HCT116 (cell line): ENCODE measurements at regions not wholly inside any gene's neighbourhood (a gene's known extent, or its start where the extent isn't known, plus 50 kb on each side); places are given as distances from the start of the nearest gene placed in this dataset.

ENCODE experiments used
- ATAC-seq: fragments of 200-7000 bp; cut with Tn5 transposase; 2 replicates; pipeline ENCODE4 v1.9.1; 2020; ENCODE audit warnings: mild to moderate bottlenecking, moderate library complexity
- BruUV-seq: library from RNA; stranded (reverse); fragments of 400-500 nt; replicated peaks from 2 replicates; lab custom pipeline; 2021; lab: Mats Ljungman, UMichigan
- CTCF ChIA-PET: fragments of 300-600 bp; sonication (Branson Sonifier 250); formaldehyde crosslinking; loops from one replicate; lab custom pipeline; 2021; ENCODE audit warnings: antibody characterized with exemption; lab: Charles Lee
- POLR2A ChIA-PET: fragments of 300-600, 350-600 bp; sonication (Branson Sonifier 250); formaldehyde crosslinking; loops from one replicate; lab custom pipeline; 2021; ENCODE audit warnings: antibody characterized with exemption; lab: Charles Lee
- RAD21 ChIA-PET, 2 experiments: fragments of 300-600 bp; sonication (Branson Sonifier 250); formaldehyde crosslinking; loops; one replicate each; lab custom pipeline; 2023; ENCODE audit warnings: low total read pairs in 2 of 2; ENCODE audit not compliant: uncharacterized antibody in 2 of 2, unreplicated experiment in 2 of 2, low non-redundant PET in 1 of 2; lab: Charles Lee
- DNase-seq: peaks from one replicate; pipeline ENCODE4 v3.0.0-alpha.2; 2010; ENCODE audit warnings: low read depth, low spot score
- H2AFZ ChIP-seq: fragments of 200-600 bp; shearing (Covaris generic), sonication (generic); 2 replicates; pipeline ENCODE4 v1.6.1; 2017; ENCODE audit warnings: low read depth, mixed run types, mixed read lengths, antibody characterized with exemption, low read length; ENCODE audit not compliant: poor library complexity, severe bottlenecking
- H3K27ac ChIP-seq: 2 replicates; pipeline ENCODE4 v1.5.1; 2012; ENCODE audit warnings: low read depth, low read length
- H3K27me3 ChIP-seq: fragments of 200-600 bp; sonication (generic); 2 replicates; pipeline ENCODE4 v1.6.1; 2016; ENCODE audit warnings: mixed run types, low read length, mixed read lengths; ENCODE audit not compliant: insufficient read depth
- H3K36me3 ChIP-seq, 2 experiments: fragments of 200-500 bp in 1 of 2; fragments of 200-600 bp in 1 of 2; sonication (Bioruptor generic) in 1 of 2; sonication (generic) in 1 of 2; 2 replicates each; pipeline versions ENCODE4 v1.5.1 to v1.6.1; 2014 to 2016; ENCODE audit warnings: low read length in 2 of 2, inconsistent platforms in 1 of 2, mixed read lengths in 1 of 2, mixed run types in 1 of 2; ENCODE audit not compliant: insufficient read depth in 2 of 2, control insufficient read depth in 1 of 2
- H3K4me1 ChIP-seq, 2 experiments: fragments of 200-600 bp in 1 of 2; sonication (generic) in 1 of 2; 2 replicates each; pipeline versions ENCODE4 v1.5.1 to v1.6.1; 2012 to 2017; ENCODE audit warnings: low read length in 2 of 2, inconsistent platforms in 1 of 2, mild to moderate bottlenecking in 1 of 2, mixed read lengths in 1 of 2, mixed run types in 1 of 2, moderate library complexity in 1 of 2; ENCODE audit not compliant: insufficient read depth in 2 of 2, control insufficient read depth in 1 of 2
- H3K4me2 ChIP-seq: fragments of 200-600 bp; sonication (generic); 2 replicates; pipeline ENCODE4 v1.6.1; 2017; ENCODE audit warnings: mixed run types, low read length, mixed read lengths
- H3K4me3 ChIP-seq, 2 experiments: fragments of 200-600 bp in 1 of 2; sonication (generic) in 1 of 2; replicated peaks in 1 of 2; 2 replicates each; pipeline ENCODE4 v1.5.1; 2011 to 2016; ENCODE audit warnings: low read length in 2 of 2, control low read depth in 1 of 2, low read depth in 1 of 2, mild to moderate bottlenecking in 1 of 2, mixed read lengths in 1 of 2, mixed run types in 1 of 2
- H3K79me2 ChIP-seq: fragments of 200-600 bp; sonication (generic); 2 replicates; pipeline ENCODE4 v1.6.1; 2017; ENCODE audit warnings: mild to moderate bottlenecking, mixed run types, low read length, moderate library complexity, mixed read lengths; ENCODE audit not compliant: insufficient read depth
- H3K9ac ChIP-seq: fragments of 200-600 bp; sonication (generic); 2 replicates; pipeline ENCODE4 v1.6.1; 2016; ENCODE audit warnings: low read length, mixed read lengths
- H3K9me2 ChIP-seq: fragments of 200-600 bp; sonication (generic), shearing (Covaris generic); 2 replicates; pipeline ENCODE4 v1.6.1; 2017; ENCODE audit warnings: mixed run types, mild to moderate bottlenecking, moderate library complexity; ENCODE audit not compliant: insufficient read depth
- H3K9me3 ChIP-seq, 2 experiments: fragments of 200-500 bp in 1 of 2; fragments of 200-600 bp in 1 of 2; sonication (Bioruptor generic) in 1 of 2; sonication (generic) in 1 of 2; 2 replicates each; pipeline ENCODE4 v1.6.1; 2014 to 2017; ENCODE audit warnings: low read length in 2 of 2, mixed read lengths in 2 of 2, inconsistent platforms in 1 of 2, low read depth in 1 of 2, mild to moderate bottlenecking in 1 of 2, mixed run types in 1 of 2, moderate library complexity in 1 of 2; ENCODE audit not compliant: control insufficient read depth in 1 of 2, insufficient read depth in 1 of 2
- H4K20me1 ChIP-seq: fragments of 200-600 bp; sonication (generic), shearing (Covaris generic); 2 replicates; pipeline ENCODE4 v1.6.1; 2017; ENCODE audit warnings: mixed run types, mild to moderate bottlenecking, moderate library complexity; ENCODE audit not compliant: insufficient read depth
- CBX3 ChIP-seq: IDR thresholded peaks from 2 replicates; pipeline ENCODE4 v1.6.1; 2012; ENCODE audit warnings: low read depth
- FOSL1 ChIP-seq: IDR thresholded peaks from 2 replicates; pipeline ENCODE4 v1.6.1; 2012; ENCODE audit warnings: low read depth
- JUND ChIP-seq: IDR thresholded peaks from 2 replicates; pipeline ENCODE4 v1.6.1; 2012
- MAX ChIP-seq: IDR thresholded peaks from 2 replicates; pipeline ENCODE4 v1.6.1; 2012
- SIN3A ChIP-seq: IDR thresholded peaks from 2 replicates; pipeline ENCODE4 v1.6.1; 2012; ENCODE audit warnings: low read depth
- TCF7L2 ChIP-seq: IDR thresholded peaks from 2 replicates; pipeline ENCODE4 v1.7.0; 2011; ENCODE audit warnings: borderline replicate concordance, inconsistent platforms; ENCODE audit not compliant: insufficient read depth, insufficient read length; ENCODE audit errors: extremely low read depth
- ZBTB33 ChIP-seq: IDR thresholded peaks from 2 replicates; pipeline ENCODE4 v1.6.1; 2011; ENCODE audit warnings: mild to moderate bottlenecking, low read length, moderate library complexity; ENCODE audit not compliant: insufficient replicate concordance; ENCODE audit errors: extremely low read depth
- intact Hi-C: fragments of 100-400 bp; cut with micrococcal nuclease; formaldehyde crosslinking; loops from 2 replicates; pipeline ENCODE4 v1.10.0; 2022

GRCh38 chr14:89566644-89567415, 149.8 kb upstream of the FOXN3 start:
- no peaks in the 10 kb centered on the region for H3K9me2 ChIP-seq
- no peak overlapping the region for H3K27ac ChIP-seq
- H3K79me2 ChIP-seq: no peaks in the 10 kb centered on the region
- H3K9me3 ChIP-seq: no peaks in the 10 kb centered on the region
- BruUV-seq: no TSS peak
- no peaks in the 10 kb centered on the region for H4K20me1 ChIP-seq
- ChIA-PET POLR2A (no interaction called here), RAD21 (interaction anchor here in 1 of 2 experiments (0.7 kb wide), 1 partner anchor 165 kb away, joined by 4 read pairs; no protein-coding TSS in a partner anchor), CTCF (no interaction called here)
- no peak overlapping the region for H3K9ac ChIP-seq
- no peak overlapping the region for H3K4me3 ChIP-seq
- no peak for DNase-seq
- TF ChIP-seq ZBTB33: no peak
- no peak for TF ChIP-seq CBX3
- TF ChIP-seq SIN3A: no peak
- TF ChIP-seq FOSL1: no peak
- no peak for TF ChIP-seq TCF7L2
- TF ChIP-seq JUND: no peak
- no peak for TF ChIP-seq MAX
- H2AFZ ChIP-seq: no peak overlapping the region
- no peak overlapping the region for H3K4me2 ChIP-seq
- no peak for ATAC-seq
- no peaks in the 10 kb centered on the region for H3K4me1 ChIP-seq
- intact Hi-C loops: no loop called here
- no peaks in the 10 kb centered on the region for H3K36me3 ChIP-seq
- H3K27me3 ChIP-seq: no peaks in the 10 kb centered on the region
